Naive thymus-derived CD4-positive, alpha-beta T cell (primary cell): ENCODE measurements at regions not wholly inside any gene's neighbourhood (a gene's known extent, or its start where the extent isn't known, plus 50 kb on each side); places are given as distances from the start of the nearest gene placed in this dataset.
"Not testable (repeated sequence)": the region's sequence is repeated elsewhere in the genome, so short reads cannot be mapped to it uniquely, and the experiment has no call there.

Source experiments
- ATAC-seq: fragments of 150-1000 bp; cut with Tn5 transposase; 2 replicates; pipeline ENCODE4 v1.10.0; 2021; ENCODE audit warnings: mild to moderate bottlenecking, moderate library complexity
- CTCF ChIA-PET: fragments of 350-600 bp; sonication (Branson Sonifier 250); formaldehyde crosslinking; loops from one replicate; lab custom pipeline; 2021; ENCODE audit warnings: antibody characterized with exemption; lab: Charles Lee
- POLR2A ChIA-PET: fragments of 350-600 bp; sonication (Branson Sonifier 250); formaldehyde crosslinking; loops from one replicate; lab custom pipeline; 2021; ENCODE audit warnings: antibody characterized with exemption, inconsistent platforms; lab: Charles Lee
- DNase-seq, 9 donors: peaks; one replicate each; pipeline versions ENCODE4 v3.0.0 to v3.0.0-alpha.2; 2020 to 2022; ENCODE audit warnings: mixed read lengths in 1 of 9
- H3K27ac ChIP-seq: one replicate; pipeline ENCODE4 v1.7.0; 2013; ENCODE audit warnings: mild to moderate bottlenecking, low read depth, low read length, moderate library complexity
- H3K27me3 ChIP-seq, 2 donors: one replicate each; pipeline ENCODE4 v1.7.0; 2013; ENCODE audit warnings: low read length in 2 of 2, mild to moderate bottlenecking in 2 of 2, moderate library complexity in 2 of 2; ENCODE audit not compliant: control insufficient read depth in 2 of 2, insufficient read depth in 2 of 2
- H3K36me3 ChIP-seq, 3 experiments: 1 replicate in 2 of 3; 2 replicates in 1 of 3; pipeline ENCODE4 v1.7.0; 2013; ENCODE audit warnings: low read length in 3 of 3, mild to moderate bottlenecking in 3 of 3, moderate library complexity in 1 of 3; ENCODE audit not compliant: insufficient read depth in 3 of 3, control insufficient read depth in 2 of 3
- H3K4me1 ChIP-seq, 2 donors: one replicate each; pipeline ENCODE4 v1.7.0; 2013; ENCODE audit warnings: low read length in 2 of 2, mild to moderate bottlenecking in 2 of 2, moderate library complexity in 1 of 2; ENCODE audit not compliant: control insufficient read depth in 2 of 2, insufficient read depth in 2 of 2
- H3K4me3 ChIP-seq: 2 replicates; pipeline ENCODE4 v1.7.0; 2013; ENCODE audit warnings: mild to moderate bottlenecking, low read length
- H3K9me3 ChIP-seq, 3 experiments: 1 replicate in 2 of 3; 2 replicates in 1 of 3; pipeline ENCODE4 v1.7.0; 2013; ENCODE audit warnings: low read length in 3 of 3; ENCODE audit not compliant: control insufficient read depth in 2 of 3
- H3K27ac Mint-ChIP-seq, 9 donors: one replicate each; pipeline ENCODE4 v1.8.0; 2020 to 2022; ENCODE audit warnings: mixed read lengths in 9 of 9, mild to moderate bottlenecking in 8 of 9, moderate library complexity in 5 of 9, inconsistent platforms in 2 of 9
- H3K27me3 Mint-ChIP-seq, 5 donors: one replicate each; pipeline ENCODE4 v1.8.0; 2021 to 2022; ENCODE audit warnings: mixed read lengths in 5 of 5, mild to moderate bottlenecking in 1 of 5
- H3K36me3 Mint-ChIP-seq, 5 donors: one replicate each; pipeline ENCODE4 v1.8.0; 2020 to 2022; ENCODE audit warnings: mixed read lengths in 5 of 5, mild to moderate bottlenecking in 3 of 5, inconsistent platforms in 1 of 5
- H3K4me1 Mint-ChIP-seq, 7 donors: one replicate each; pipeline ENCODE4 v1.8.0; 2020 to 2022; ENCODE audit warnings: mixed read lengths in 7 of 7, mild to moderate bottlenecking in 3 of 7, inconsistent platforms in 1 of 7
- H3K4me3 Mint-ChIP-seq, 10 donors: one replicate each; pipeline ENCODE4 v1.8.0; 2020 to 2022; ENCODE audit warnings: mild to moderate bottlenecking in 10 of 10, mixed read lengths in 10 of 10, moderate library complexity in 6 of 10, inconsistent platforms in 2 of 10
- H3K9me3 Mint-ChIP-seq, 11 donors: one replicate each; pipeline ENCODE4 v1.8.0; 2020 to 2022; ENCODE audit warnings: mixed read lengths in 11 of 11, mild to moderate bottlenecking in 4 of 11, inconsistent platforms in 1 of 11, moderate library complexity in 1 of 11
- intact Hi-C, 2 donors: fragments of 100-400 bp; cut with micrococcal nuclease; formaldehyde crosslinking; loops; one replicate each; pipeline ENCODE4 v1.15.1; 2023

GRCh38 chr2:2721296-2721835 is 390.3 kb upstream of the MYT1L start:
- H3K36me3 ChIP-seq: no peaks in the 10 kb centered on the region
- H3K4me1 ChIP-seq: no peaks in the 10 kb centered on the region
- ATAC-seq: no peak
- no peak overlapping the region for H3K27ac ChIP-seq
- POLR2A ChIA-PET: no interaction called here
- H3K4me1 Mint-ChIP-seq: no peaks in the 10 kb centered on the region
- no peak overlapping the region for H3K4me3 ChIP-seq
- CTCF ChIA-PET: no interaction called here
- peaks cover 0 to 1% (median 0%) of the 10 kb centered on the region in 11 donors for H3K9me3 Mint-ChIP-seq
- peaks cover 0 to 8% (median 0%) of the 10 kb centered on the region in 5 donors for H3K27me3 Mint-ChIP-seq
- H3K9me3 ChIP-seq: no peaks in the 10 kb centered on the region
- intact Hi-C loops: no loop called here
- DNase-seq: no peak
- H3K4me3 Mint-ChIP-seq: no peak overlapping the region
- no peaks in the 10 kb centered on the region for H3K27me3 ChIP-seq
- H3K36me3 Mint-ChIP-seq: no peaks in the 10 kb centered on the region
- H3K27ac Mint-ChIP-seq: no peak overlapping the region

- intact Hi-C loops, DNase-seq, H3K27ac Mint-ChIP-seq, H3K27me3 ChIP-seq, H3K36me3 Mint-ChIP-seq, H3K9me3 ChIP-seq, H3K4me3 ChIP-seq, H3K4me3 Mint-ChIP-seq, H3K4me1 ChIP-seq, POLR2A ChIA-PET, H3K9me3 Mint-ChIP-seq, ATAC-seq, H3K27ac ChIP-seq, H3K36me3 ChIP-seq, CTCF ChIA-PET, H3K4me1 Mint-ChIP-seq: not testable (repeated sequence)
- peaks cover 0 to 14% (median 3%) of the 10 kb centered on the region in 5 donors for H3K27me3 Mint-ChIP-seq
These were observed 389.7 kb upstream of the MYT1L start for GRCh38 chr2:2720806-2721205.

GRCh38 chr2:2720351-2720750 is 389.3 kb upstream of the MYT1L start:
- POLR2A ChIA-PET: no interaction called here
- Mint-ChIP-seq H3K4me1 (peaks cover 0 to 2% (median 0%) of the 10 kb centered on the region in 7 donors), H3K27ac (no peak overlapping the region)

DNA sequence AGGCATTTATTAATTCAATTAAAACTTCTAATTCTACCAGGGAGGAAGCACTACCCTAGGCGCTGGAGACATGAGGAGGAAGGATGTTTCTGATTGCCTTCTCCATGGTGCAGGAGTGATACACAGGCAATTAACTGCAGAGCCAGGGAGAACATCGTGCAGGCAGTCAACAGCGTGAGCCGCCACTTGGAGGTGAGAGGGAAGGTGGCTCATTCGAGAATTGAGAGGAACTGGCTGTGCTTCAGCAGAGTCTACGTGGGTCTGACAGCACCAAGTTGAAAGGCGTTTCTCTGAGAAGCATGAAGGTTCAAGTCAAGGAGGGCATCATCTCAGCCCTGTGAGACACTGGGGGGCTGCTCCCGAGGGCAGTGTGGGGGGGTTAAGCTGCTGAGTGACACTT is 388.7 kb upstream of the MYT1L start:
- ChIA-PET CTCF (no interaction called here), POLR2A (no interaction called here)
- peaks cover 0 to 2% (median 0%) of the 10 kb centered on the region in 7 donors for H3K4me1 Mint-ChIP-seq
- Histone ChIP-seq H3K27me3 (no peaks in the 10 kb centered on the region), H3K27ac (no peak overlapping the region), H3K9me3 (no peaks in the 10 kb centered on the region), H3K4me3 (no peak overlapping the region), H3K4me1 (no peaks in the 10 kb centered on the region), H3K36me3 (no peaks in the 10 kb centered on the region)
- ATAC-seq (no peak), DNase-seq (no peak)
- no peak overlapping the region for H3K27ac Mint-ChIP-seq
- H3K27me3 Mint-ChIP-seq: peaks cover 0 to 18% (median 6%) of the 10 kb centered on the region in 5 donors
- H3K9me3 Mint-ChIP-seq: peaks cover 0 to 1% (median 0%) of the 10 kb centered on the region in 11 donors
- H3K36me3 Mint-ChIP-seq: no peaks in the 10 kb centered on the region
- intact Hi-C loops: no loop called here
- H3K4me3 Mint-ChIP-seq: no peak overlapping the region

More at GRCh38 chr2:2720351-2720750, 389.3 kb upstream of the MYT1L start:
- no peaks in the 10 kb centered on the region for H3K36me3 Mint-ChIP-seq
- H3K27ac ChIP-seq: no peak overlapping the region
- no peaks in the 10 kb centered on the region for H3K4me1 ChIP-seq
- CTCF ChIA-PET: no interaction called here
- H3K4me3 ChIP-seq: no peak overlapping the region
- no peaks in the 10 kb centered on the region for H3K9me3 ChIP-seq
- peaks cover 0 to 18% (median 6%) of the 10 kb centered on the region in 5 donors for H3K27me3 Mint-ChIP-seq
- H3K4me3 Mint-ChIP-seq: no peak overlapping the region
- intact Hi-C loops: no loop called here
- no peaks in the 10 kb centered on the region for H3K27me3 ChIP-seq
- no peak for ATAC-seq
- no peak for DNase-seq
- H3K36me3 ChIP-seq: no peaks in the 10 kb centered on the region
- H3K9me3 Mint-ChIP-seq: peaks cover 0 to 1% (median 0%) of the 10 kb centered on the region in 11 donors

- Mint-ChIP-seq H3K4me3 (no peak overlapping the region), H3K4me1 (peaks cover 0 to 2% (median 0%) of the 10 kb centered on the region in 7 donors), H3K27ac (no peak overlapping the region), H3K9me3 (peaks cover 0 to 1% (median 0%) of the 10 kb centered on the region in 11 donors), H3K36me3 (no peaks in the 10 kb centered on the region), H3K27me3 (peaks cover 0 to 18% (median 6%) of the 10 kb centered on the region in 5 donors)
- CTCF ChIA-PET: no interaction called here
- Histone ChIP-seq H3K4me3 (no peak overlapping the region), H3K4me1 (no peaks in the 10 kb centered on the region), H3K9me3 (no peaks in the 10 kb centered on the region), H3K27me3 (no peaks in the 10 kb centered on the region), H3K27ac (no peak overlapping the region), H3K36me3 (no peaks in the 10 kb centered on the region)
- ATAC-seq: no peak
- DNase-seq: no peak
- POLR2A ChIA-PET: no interaction called here
- intact Hi-C loops: no loop called here
These were observed 387.9 kb upstream of the MYT1L start for GRCh38 chr2:2719015-2719414.

- ATAC-seq (no peak), DNase-seq (no peak)
- ChIA-PET POLR2A (no interaction called here), CTCF (no interaction called here)
- H3K4me3 ChIP-seq: no peak overlapping the region
- no peaks in the 10 kb centered on the region for H3K9me3 ChIP-seq
- peaks cover 0 to 1% (median 0%) of the 10 kb centered on the region in 11 donors for H3K9me3 Mint-ChIP-seq
- H3K4me1 Mint-ChIP-seq: peaks cover 0 to 2% (median 0%) of the 10 kb centered on the region in 7 donors
- H3K4me3 Mint-ChIP-seq: no peak overlapping the region
- H3K27me3 Mint-ChIP-seq: peaks cover 0 to 18% (median 6%) of the 10 kb centered on the region in 5 donors
- intact Hi-C loops: no loop called here
- H3K4me1 ChIP-seq: no peaks in the 10 kb centered on the region
- H3K36me3 ChIP-seq: no peaks in the 10 kb centered on the region
- no peak overlapping the region for H3K27ac Mint-ChIP-seq
- H3K27me3 ChIP-seq: no peaks in the 10 kb centered on the region
- H3K36me3 Mint-ChIP-seq: no peaks in the 10 kb centered on the region
- H3K27ac ChIP-seq: no peak overlapping the region
These were observed 386.3 kb upstream of the MYT1L start for GRCh38 chr2:2717406-2717805.

GRCh38 chr2:2716771-2717170 is 385.7 kb upstream of the MYT1L start:
- Histone ChIP-seq H3K36me3 (no peaks in the 10 kb centered on the region), H3K4me3 (no peak overlapping the region), H3K27me3 (no peaks in the 10 kb centered on the region), H3K9me3 (no peaks in the 10 kb centered on the region), H3K27ac (no peak overlapping the region), H3K4me1 (no peaks in the 10 kb centered on the region)
- no peak overlapping the region for H3K4me3 Mint-ChIP-seq
- H3K4me1 Mint-ChIP-seq: peaks cover 0 to 2% (median 0%) of the 10 kb centered on the region in 7 donors
- intact Hi-C loops: no loop called here
- H3K27me3 Mint-ChIP-seq: peaks cover 0 to 18% (median 6%) of the 10 kb centered on the region in 5 donors
- peaks cover 0 to 1% (median 0%) of the 10 kb centered on the region in 11 donors for H3K9me3 Mint-ChIP-seq
- no peak for ATAC-seq
- H3K27ac Mint-ChIP-seq: no peak overlapping the region
- CTCF ChIA-PET: no interaction called here
- no peaks in the 10 kb centered on the region for H3K36me3 Mint-ChIP-seq
- POLR2A ChIA-PET: no interaction called here
- no peak for DNase-seq
